ENCODE measurements at regions not wholly inside any gene's neighbourhood (a gene's known extent, or its start where the extent isn't known, plus 50 kb on each side); places are given as distances from the start of the nearest gene placed in this dataset.

DNA sequence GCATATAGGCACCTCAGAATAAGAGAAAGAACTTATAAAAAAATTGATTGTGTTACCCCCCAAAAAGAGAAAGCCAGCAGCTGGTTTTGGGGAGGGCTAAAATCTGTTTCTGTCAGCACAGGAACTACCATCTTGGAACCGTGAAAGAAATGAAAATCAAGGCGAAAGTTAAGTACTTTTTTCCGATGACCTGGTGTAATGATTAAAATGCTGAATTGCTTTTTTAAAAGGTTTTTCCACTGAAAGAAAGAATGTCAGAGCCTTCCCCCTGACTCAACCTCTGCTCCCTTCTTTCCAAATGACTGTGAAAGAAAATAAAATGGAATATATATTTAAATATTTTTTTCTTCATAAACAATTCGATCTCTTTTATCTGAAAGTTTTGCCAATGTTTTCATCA, 570.5 kb upstream of the CFAP20DC start:
- TF ChIP-seq CTCF (IDR thresholded peaks at IDR 0.05): no peak
- TF ChIP-seq POLR2AphosphoS5 (IDR thresholded peaks at IDR 0.05; ENCODE audit: insufficient read depth in 1 of 2, low read depth in 1 of 2): no peak

Measured in vagina (tissue), 2 donors.